GM12864 (cell line): ENCODE measurements at regions not wholly inside any gene's neighbourhood (a gene's known extent, or its start where the extent isn't known, plus 50 kb on each side); places are given as distances from the start of the nearest gene placed in this dataset.

ENCODE experiments used
- DNase-seq: peaks from one replicate; pipeline ENCODE4 v3.0.0-alpha.2; 2011; ENCODE audit warnings: low read depth
- H3K4me3 ChIP-seq: 2 replicates; pipeline ENCODE4 v1.5.1; 2011; ENCODE audit warnings: mild to moderate bottlenecking, low read depth, low read length, control low read depth
- CTCF ChIP-seq: IDR thresholded peaks from 2 replicates; pipeline ENCODE4 v1.5.1; 2011; ENCODE audit warnings: low read depth, mild to moderate bottlenecking, moderate library complexity, low read length, control low read depth, inconsistent platforms; ENCODE audit errors: missing control alignments

- no peak for DNase-seq
- TF ChIP-seq CTCF, result no peak
Observed at GRCh38 chr2:175698061-175698460, 304.0 kb downstream of the LNPK start.

GRCh38 chr2:175690113-175690837, 311.8 kb downstream of the LNPK start:
- H3K4me3 ChIP-seq, result no peak overlapping the region
- TF ChIP-seq CTCF, result peak; percentile 52
- DNase-seq, result peak; percentile 24

More at GRCh38 chr2:175698061-175698460, 304.0 kb downstream of the LNPK start:
- no peak overlapping the region for H3K4me3 ChIP-seq

- TF ChIP-seq CTCF, result no peak
- no peak overlapping the region for H3K4me3 ChIP-seq
- no peak for DNase-seq
Observed at GRCh38 chr2:175688243-175688642, 313.8 kb downstream of the LNPK start.

- no peak overlapping the region for H3K4me3 ChIP-seq
- TF ChIP-seq CTCF, result no peak
- DNase-seq, result no peak
Observed at GRCh38 chr2:175687465-175687864, 314.6 kb downstream of the LNPK start.

- H3K4me3 ChIP-seq, result no peak overlapping the region
- no peak for TF ChIP-seq CTCF
- no peak for DNase-seq
Observed at GRCh38 chr2:175686002-175686401, 316.1 kb downstream of the LNPK start.

- DNase-seq, result no peak
- no peak for TF ChIP-seq CTCF
- no peak overlapping the region for H3K4me3 ChIP-seq
Observed at GRCh38 chr2:175684466-175684865, 317.6 kb downstream of the LNPK start.

- no peak for DNase-seq
- H3K4me3 ChIP-seq, result no peak overlapping the region
- TF ChIP-seq CTCF, result no peak
Observed at GRCh38 chr2:175679728-175680127, 322.3 kb downstream of the LNPK start.
